ENCODE measurements at regions not wholly inside any gene's neighbourhood (a gene's known extent, or its start where the extent isn't known, plus 50 kb on each side); places are given as distances from the start of the nearest gene placed in this dataset.

DNA sequence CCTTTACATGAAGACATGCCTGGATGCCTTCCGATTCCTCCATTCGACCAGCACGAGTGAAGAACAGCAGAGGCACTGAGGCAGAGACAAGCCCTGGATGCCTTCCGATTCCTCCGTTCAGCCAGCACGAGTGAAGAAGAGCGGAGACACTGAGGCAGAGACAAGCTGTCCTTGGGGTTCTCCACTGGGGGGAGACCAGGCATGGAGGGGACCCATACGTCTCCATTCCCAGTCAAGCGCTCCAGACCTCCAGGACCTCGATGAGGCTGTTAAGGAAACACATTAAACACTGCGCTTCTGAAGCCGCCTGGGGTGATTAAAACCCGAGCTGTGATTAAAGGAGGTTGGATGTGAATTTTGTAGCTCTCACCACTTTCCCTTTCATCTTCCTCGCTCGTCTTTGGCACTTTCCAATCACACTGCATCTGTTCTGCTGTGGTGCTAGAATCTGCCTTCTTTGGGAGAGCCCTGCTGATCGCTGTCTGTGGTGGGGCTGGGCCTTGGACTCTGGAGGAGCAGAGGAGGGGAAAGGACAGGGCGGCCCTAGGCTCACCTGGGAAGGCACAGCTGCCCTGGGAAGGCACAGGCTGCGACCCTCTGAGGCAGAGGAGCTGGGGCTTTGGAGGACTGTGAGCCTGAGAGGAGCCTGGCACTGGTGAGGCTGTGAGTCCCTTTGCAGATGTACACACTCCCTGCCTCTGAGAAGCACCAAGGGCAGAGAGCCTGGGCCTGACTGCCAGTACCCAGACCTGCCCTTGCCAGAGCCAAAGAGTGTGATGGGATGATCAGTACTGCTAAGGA is 463.1 kb upstream of the HS6ST1 start:
- TF ChIP-seq NKX3-1 (CRISPR knock-in tag; IDR thresholded peaks at IDR 0.05), result no peak
- TF ChIP-seq SP1 (IDR thresholded peaks at IDR 0.05), result no peak
- TF ChIP-seq SP1 (CRISPR knock-in tag; IDR thresholded peaks at IDR 0.05), result no peak
- no peak for TF ChIP-seq POLR2AphosphoS2 (IDR thresholded peaks at IDR 0.05; ENCODE audit: low read depth, low read length)
- no peak for TF ChIP-seq CTCF (CRISPR knock-in tag; IDR thresholded peaks at IDR 0.05)
- TF ChIP-seq, protein P1, sequence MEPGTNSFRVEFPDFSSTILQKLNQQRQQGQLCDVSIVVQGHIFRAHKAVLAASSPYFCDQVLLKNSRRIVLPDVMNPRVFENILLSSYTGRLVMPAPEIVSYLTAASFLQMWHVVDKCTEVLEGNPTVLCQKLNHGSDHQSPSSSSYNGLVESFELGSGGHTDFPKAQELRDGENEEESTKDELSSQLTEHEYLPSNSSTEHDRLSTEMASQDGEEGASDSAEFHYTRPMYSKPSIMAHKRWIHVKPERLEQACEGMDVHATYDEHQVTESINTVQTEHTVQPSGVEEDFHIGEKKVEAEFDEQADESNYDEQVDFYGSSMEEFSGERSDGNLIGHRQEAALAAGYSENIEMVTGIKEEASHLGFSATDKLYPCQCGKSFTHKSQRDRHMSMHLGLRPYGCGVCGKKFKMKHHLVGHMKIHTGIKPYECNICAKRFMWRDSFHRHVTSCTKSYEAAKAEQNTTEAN (CRISPR knock-in tag; conservative IDR thresholded peaks at IDR 0.05), result no peak
- TF ChIP-seq RNF2 (conservative IDR thresholded peaks at IDR 0.05; ENCODE audit: low read depth), result no peak
- TF ChIP-seq GPN1 (CRISPR knock-in tag; IDR thresholded peaks at IDR 0.05; ENCODE audit: borderline replicate concordance), result no peak
- no peak for TF ChIP-seq ZNF883 (CRISPR knock-in tag; IDR thresholded peaks at IDR 0.05; ENCODE audit: not compliant biosample characterization)
